ENCODE measurements at regions not wholly inside any gene's neighbourhood (a gene's known extent, or its start where the extent isn't known, plus 50 kb on each side); places are given as distances from the start of the nearest gene placed in this dataset.

- Histone ChIP-seq H2AFZ (ENCODE audit: low read length) (no peak overlapping the region), H3K9me2 (ENCODE audit: low read depth, low read length) (no peaks in the 10 kb centered on the region), H3K9me3 (ENCODE audit: low read length) (no peaks in the 10 kb centered on the region), H3K36me3 (ENCODE audit: insufficient read depth, low read length) (no peaks in the 10 kb centered on the region), H3K4me2 (ENCODE audit: low read length) (no peak overlapping the region), H3K79me2 (ENCODE audit: insufficient read depth, low read length) (no peaks in the 10 kb centered on the region), H3K27me3 (ENCODE audit: insufficient read depth, low read length) (no peaks in the 10 kb centered on the region), H3K4me1 (ENCODE audit: insufficient read depth, low read length, severe bottlenecking) (no peaks in the 10 kb centered on the region), H3K9ac (ENCODE audit: low read length) (no peak overlapping the region), H4K20me1 (ENCODE audit: insufficient read depth, low read length) (no peaks in the 10 kb centered on the region), H3K4me3 (ENCODE audit: low read depth, low read length, poor library complexity, severe bottlenecking) (no peak overlapping the region), H3F3A (ENCODE audit: insufficient read depth, low read length) (no peaks in the 10 kb centered on the region), H3K27ac (ENCODE audit: low read depth, low read length, poor library complexity, severe bottlenecking) (no peak overlapping the region)
- TF ChIP-seq EZH2 (IDR thresholded peaks at IDR 0.05; ENCODE audit: borderline replicate concordance, low read length) (no peak), CTCF (IDR thresholded peaks at IDR 0.05; ENCODE audit: low read length) (peak; percentile 40)
These were observed 349.6 kb downstream of the KIF2B start for GRCh38 chr17:54172096-54172984.

GRCh38 chr17:54172985-54173316 lies 350.2 kb downstream of the KIF2B start:
- H3K4me2 ChIP-seq (ENCODE audit: low read length) = no peak overlapping the region
- H3F3A ChIP-seq (ENCODE audit: insufficient read depth, low read length) = no peaks in the 10 kb centered on the region
- H2AFZ ChIP-seq (ENCODE audit: low read length) = no peak overlapping the region
- H3K4me1 ChIP-seq (ENCODE audit: insufficient read depth, low read length, severe bottlenecking) = no peaks in the 10 kb centered on the region
- H3K27ac ChIP-seq (ENCODE audit: low read depth, low read length, poor library complexity, severe bottlenecking) = no peak overlapping the region
- H4K20me1 ChIP-seq (ENCODE audit: insufficient read depth, low read length) = no peaks in the 10 kb centered on the region
- H3K36me3 ChIP-seq (ENCODE audit: insufficient read depth, low read length) = no peaks in the 10 kb centered on the region
- no peaks in the 10 kb centered on the region for H3K79me2 ChIP-seq (ENCODE audit: insufficient read depth, low read length)
- no peak overlapping the region for H3K4me3 ChIP-seq (ENCODE audit: low read depth, low read length, poor library complexity, severe bottlenecking)
- H3K9me3 ChIP-seq (ENCODE audit: low read length) = no peaks in the 10 kb centered on the region
- H3K9me2 ChIP-seq (ENCODE audit: low read depth, low read length) = no peaks in the 10 kb centered on the region
- no peaks in the 10 kb centered on the region for H3K27me3 ChIP-seq (ENCODE audit: insufficient read depth, low read length)
- no peak for TF ChIP-seq EZH2 (IDR thresholded peaks at IDR 0.05; ENCODE audit: borderline replicate concordance, low read length)
- TF ChIP-seq CTCF (IDR thresholded peaks at IDR 0.05; ENCODE audit: low read length) = no peak
- no peak overlapping the region for H3K9ac ChIP-seq (ENCODE audit: low read length)

- no peaks in the 10 kb centered on the region for H3K4me1 ChIP-seq (ENCODE audit: insufficient read depth, low read length, severe bottlenecking)
- H2AFZ ChIP-seq (ENCODE audit: low read length) = no peak overlapping the region
- no peaks in the 10 kb centered on the region for H3K36me3 ChIP-seq (ENCODE audit: insufficient read depth, low read length)
- H3K79me2 ChIP-seq (ENCODE audit: insufficient read depth, low read length) = no peaks in the 10 kb centered on the region
- H3K27me3 ChIP-seq (ENCODE audit: insufficient read depth, low read length) = no peaks in the 10 kb centered on the region
- no peak overlapping the region for H3K4me2 ChIP-seq (ENCODE audit: low read length)
- H3F3A ChIP-seq (ENCODE audit: insufficient read depth, low read length) = no peaks in the 10 kb centered on the region
- no peak overlapping the region for H3K27ac ChIP-seq (ENCODE audit: low read depth, low read length, poor library complexity, severe bottlenecking)
- no peaks in the 10 kb centered on the region for H3K9me2 ChIP-seq (ENCODE audit: low read depth, low read length)
- H4K20me1 ChIP-seq (ENCODE audit: insufficient read depth, low read length) = no peaks in the 10 kb centered on the region
- no peak overlapping the region for H3K9ac ChIP-seq (ENCODE audit: low read length)
- TF ChIP-seq CTCF (IDR thresholded peaks at IDR 0.05; ENCODE audit: low read length) (no peak), EZH2 (IDR thresholded peaks at IDR 0.05; ENCODE audit: borderline replicate concordance, low read length) (no peak)
- H3K9me3 ChIP-seq (ENCODE audit: low read length) = no peaks in the 10 kb centered on the region
- no peak overlapping the region for H3K4me3 ChIP-seq (ENCODE audit: low read depth, low read length, poor library complexity, severe bottlenecking)
These were observed 355.0 kb downstream of the KIF2B start for GRCh38 chr17:54177606-54178308.

All from OCI-LY1 (cell line).